ENCODE measurements at regions not wholly inside any gene's neighbourhood (a gene's known extent, or its start where the extent isn't known, plus 50 kb on each side); places are given as distances from the start of the nearest gene placed in this dataset.

DNA sequence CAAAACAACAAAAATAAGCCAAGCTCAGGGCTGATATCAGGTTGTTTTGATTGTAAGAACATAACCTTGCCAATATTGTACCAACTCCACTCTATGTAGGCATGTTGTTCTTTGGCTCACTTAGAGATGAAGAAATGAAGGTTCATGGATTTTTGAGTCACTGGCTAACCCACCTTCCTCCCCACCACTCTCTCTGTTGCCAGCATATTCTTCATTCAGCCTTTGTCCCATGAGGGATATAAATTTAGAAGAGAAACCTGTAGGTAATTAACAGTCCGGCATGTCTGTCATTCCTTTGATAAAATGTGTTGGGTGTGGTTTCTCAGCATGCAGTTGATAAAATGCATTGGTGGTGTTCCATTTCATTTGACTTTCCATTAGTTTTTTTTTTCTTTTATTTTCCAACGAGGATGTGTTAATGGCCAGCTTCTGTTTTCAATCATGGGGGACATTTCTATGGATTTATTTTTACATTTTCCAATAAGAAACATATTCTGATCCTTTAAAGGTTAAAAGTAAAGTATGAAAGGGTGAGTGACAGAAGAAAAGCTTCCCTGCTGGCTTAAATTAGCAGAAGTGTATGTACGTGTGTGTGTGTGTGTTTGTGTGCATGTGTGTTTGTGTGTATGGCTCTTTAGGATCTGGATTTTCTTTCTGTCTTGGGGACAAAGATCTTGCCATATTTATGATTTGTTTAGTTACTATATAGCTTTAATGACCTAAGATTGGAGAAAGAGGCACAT is 166.2 kb upstream of the KCNJ16 start:
- DNase-seq, result no peak

DNA sequence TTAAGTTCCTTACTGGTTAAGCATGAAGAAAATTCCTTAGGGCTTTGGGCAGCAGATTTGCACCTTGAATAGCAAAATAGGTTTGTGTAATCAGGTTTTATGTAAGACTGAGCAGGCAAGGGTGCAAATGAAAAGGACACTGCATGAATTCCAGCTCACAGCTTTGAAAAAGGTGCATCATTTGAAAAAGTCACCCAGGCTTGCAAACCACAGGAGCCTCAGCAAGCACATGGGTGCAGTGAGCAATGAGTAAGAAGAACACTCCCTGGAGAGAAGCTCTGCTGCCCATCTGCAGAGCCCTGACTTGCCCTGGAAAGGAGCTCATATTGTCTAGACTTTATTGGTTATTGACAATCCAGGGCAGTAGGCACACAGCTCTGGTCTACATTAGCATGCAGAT is 165.6 kb upstream of the KCNJ16 start:
- no peak for DNase-seq

DNA sequence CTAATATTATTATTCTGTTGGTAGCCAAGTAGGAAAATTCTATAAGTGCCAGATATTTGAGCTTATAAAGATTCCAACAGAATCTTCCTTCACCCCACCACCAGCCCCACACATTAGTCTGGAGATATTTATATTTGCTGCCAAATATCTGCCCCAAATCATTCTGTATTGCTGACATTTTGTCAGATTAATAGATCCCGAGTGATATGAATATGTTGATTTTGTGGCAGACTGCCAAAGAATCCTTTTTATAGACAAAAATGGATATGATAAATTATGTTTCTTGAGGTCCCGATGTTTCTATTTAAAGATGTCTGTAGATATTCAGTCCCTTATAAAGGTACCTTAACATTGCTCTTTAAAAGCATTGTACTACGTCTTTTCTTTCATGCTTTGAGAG is 162.2 kb upstream of the KCNJ16 start:
- DNase-seq, result no peak

DNA sequence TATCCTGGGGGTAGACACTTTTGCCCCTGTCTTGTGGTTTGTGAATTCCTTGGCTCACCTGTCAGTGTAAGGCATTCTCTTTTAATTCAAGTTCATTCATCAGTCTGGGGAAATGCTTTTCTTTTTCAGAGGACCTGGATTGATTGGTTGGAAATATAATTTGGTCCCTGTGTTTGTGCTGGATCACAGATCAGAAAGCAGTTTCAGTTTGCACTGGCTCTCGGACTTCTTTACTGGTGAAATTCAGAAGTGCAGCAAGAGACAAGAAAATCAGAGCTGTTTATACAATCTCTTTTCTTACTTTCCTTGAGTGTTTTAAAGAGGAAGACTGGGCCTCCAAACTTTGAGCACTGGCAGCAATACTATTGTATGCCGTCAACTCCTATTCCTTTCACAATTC is 161.8 kb upstream of the KCNJ16 start:
- DNase-seq, result no peak

DNA sequence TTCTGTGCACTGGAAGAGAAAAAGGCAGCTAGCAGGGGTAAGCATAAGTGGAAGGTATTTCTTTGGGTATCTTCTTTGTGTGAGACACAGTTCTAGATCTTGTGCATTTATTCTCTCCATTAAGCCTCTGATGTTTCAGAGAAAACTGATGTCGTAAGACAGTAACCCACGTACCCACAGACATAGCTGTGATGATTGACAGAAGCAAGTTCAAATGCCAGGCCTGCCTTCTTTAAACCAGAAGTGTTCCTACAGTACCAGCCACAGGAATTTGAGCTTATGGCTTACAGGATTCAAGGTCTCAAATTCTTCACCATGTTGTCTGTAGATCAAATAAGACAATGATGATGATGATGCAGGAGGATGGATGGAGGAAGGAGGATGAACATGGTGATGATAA is 161.4 kb upstream of the KCNJ16 start:
- no peak for DNase-seq

DNA sequence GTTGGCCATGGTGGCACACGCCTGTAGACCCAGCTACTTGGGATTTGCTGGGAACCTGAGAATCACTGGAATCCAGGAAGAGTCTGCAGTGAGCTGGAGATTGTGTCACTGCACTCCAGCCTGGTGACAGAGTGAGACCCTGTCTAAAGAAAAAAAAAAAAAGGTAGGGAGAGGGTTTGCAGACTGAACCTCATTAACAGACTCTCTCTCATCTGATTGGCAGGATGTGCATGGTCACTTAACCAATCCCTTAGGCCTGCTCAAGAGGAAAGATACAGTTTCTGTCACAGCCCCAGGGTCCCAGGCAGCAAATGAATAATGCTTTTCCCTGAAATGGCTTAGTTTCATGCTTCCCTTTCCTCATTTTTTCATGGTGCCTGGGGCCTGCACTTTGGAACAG is 160.5 kb upstream of the KCNJ16 start:
- no peak for DNase-seq

DNA sequence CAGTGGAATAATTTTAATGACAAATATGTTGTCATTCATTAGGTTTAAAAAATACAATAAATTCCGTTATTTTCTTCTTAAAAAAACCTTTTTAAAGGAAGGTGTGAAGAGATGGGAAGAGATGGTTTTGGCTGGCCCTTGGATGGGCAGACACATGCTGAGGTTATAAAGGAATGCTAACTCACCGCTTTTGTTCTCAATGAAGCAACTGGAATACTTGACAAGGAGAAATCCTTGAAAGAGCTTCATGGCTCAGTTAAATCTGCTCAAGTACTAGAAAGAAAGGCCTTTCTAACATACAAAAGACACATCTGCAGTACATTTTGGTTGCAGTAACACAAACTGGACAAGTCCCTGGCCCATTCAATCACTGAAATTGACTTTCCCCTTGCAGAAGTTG is 158.3 kb upstream of the KCNJ16 start:
- no peak for DNase-seq

DNA sequence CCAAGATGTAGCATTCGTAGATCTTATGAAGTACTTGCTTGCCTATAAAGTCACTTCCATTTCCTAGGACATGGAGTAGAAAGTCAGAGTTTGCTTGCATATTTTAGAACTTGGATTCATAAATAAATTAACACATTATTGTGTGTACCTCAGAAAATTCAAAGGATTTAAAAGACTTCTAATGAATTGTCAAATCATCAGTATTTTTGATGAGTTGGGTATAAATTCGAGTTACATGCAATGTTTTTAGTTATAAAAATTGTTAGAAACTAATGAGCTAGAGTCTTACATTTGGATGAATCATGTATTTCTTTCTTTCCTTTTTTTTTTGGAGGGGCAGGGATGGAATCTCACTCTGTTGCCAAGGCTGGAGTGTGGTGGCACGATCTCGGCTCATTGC is 156.9 kb upstream of the KCNJ16 start:
- DNase-seq, result no peak

DNA sequence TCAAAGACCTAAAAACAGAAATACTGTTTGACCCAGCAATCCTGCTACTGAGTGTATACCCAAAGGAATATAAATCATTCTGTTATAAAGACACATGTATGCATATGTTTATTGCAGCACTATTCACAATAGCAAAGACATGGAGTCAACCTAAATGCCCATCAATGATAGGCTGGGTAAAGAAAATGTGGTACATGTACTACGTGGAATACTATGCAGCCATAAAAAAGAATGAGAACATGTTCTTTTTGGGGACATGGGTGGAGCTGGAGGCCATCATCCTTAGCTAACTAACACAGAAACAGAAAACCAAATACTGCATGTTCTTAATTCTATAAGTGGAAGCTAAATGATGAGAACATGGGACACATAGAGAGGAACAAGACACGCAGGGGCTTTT is 155.2 kb upstream of the KCNJ16 start:
- DNase-seq, result no peak

DNA sequence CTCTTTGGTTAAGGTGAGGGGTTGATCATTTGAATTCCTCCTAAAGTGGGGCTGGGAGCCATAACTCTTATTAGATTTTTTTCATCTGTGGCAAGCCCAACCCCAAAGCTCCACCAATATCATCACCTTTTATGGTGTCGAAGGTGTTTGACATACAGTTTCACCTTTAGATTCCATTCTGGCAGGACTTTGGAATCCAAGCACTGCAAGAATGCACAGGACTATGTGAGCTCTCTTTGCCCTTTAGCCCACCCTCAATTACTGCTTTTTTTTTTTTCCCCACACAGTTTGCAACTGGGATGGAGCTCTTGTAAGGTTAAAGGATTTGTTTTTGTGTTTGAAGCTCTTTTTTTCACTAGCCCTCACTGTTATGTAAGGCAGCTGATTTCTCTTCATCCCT is 154.0 kb upstream of the KCNJ16 start:
- DNase-seq, result no peak

DNA sequence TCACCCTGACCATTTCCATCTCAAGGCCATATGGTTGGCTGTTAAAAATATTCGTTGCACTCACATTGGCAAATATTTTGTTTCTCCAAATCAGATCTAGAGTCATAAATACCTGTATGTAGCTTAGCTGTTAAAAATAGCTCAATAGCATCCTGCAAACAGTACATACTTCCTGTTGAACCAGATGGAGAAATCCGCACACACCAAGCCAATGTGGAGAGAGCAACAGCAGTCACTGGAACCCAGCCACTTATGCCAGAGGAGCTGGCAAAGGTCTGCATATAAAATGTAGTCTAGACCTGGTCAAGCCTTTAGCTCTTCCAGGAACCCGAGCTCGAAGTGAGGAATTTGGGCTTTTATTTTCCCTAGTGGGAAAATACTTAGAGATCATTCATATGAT is 146.4 kb upstream of the KCNJ16 start:
- DNase-seq, result no peak

DNA sequence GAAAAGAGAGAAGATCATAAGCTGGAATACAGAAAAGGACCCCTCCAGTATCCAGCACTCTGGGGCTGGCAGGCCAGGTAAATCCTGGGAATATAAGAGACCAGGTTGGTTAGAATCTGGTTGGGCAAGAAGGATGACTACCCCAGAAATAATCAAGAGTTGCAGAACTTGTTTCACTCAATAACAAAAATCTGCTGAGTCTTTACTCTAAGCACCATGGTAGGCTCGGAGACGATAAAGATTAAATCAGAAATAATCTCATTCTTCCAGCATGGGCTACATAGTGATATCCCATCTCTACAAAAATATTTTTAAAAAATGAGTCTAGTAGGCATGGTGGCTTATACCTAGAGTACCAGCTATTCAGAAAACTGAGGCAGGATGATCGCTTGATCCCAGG is 138.0 kb upstream of the KCNJ16 start:
- no peak for DNase-seq

DNA sequence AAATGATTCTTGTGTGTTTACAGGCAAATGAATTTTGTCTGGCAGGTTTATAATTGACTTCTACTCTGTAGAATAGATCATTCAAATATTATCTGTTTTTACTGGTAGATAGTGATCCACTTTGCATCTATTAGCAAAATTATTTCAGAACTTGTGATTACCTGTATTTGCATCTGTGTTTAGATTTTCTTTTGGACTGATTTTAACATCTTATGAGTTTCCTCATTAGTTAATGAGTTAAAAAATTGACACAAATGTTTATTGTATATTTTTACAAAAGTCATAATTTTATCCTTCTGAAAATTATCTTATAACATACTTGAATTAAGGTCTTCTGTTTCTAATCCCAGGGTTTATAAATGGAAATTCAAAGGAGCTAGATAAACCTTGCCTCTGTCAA is 132.0 kb upstream of the KCNJ16 start:
- DNase-seq, result no peak

DNA sequence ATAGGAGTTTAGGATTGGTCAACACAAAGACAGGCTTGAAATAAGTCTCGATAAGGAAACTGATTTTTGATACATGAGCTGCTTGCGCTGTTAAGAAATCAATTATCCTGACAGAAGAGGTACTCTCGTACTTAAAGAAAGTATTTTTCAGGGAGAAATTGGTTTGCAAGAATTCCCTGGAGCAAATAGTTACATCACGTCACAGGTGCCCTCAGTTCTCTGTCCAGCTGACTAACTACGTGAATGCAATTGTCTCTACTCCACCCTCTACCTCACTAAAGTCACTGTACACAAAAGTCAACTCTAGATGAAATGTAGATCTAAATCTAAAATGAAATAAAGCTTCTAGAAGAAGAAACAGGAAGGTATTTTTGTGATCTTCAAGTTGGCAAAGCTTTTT is 130.6 kb upstream of the KCNJ16 start:
- no peak for DNase-seq

DNA sequence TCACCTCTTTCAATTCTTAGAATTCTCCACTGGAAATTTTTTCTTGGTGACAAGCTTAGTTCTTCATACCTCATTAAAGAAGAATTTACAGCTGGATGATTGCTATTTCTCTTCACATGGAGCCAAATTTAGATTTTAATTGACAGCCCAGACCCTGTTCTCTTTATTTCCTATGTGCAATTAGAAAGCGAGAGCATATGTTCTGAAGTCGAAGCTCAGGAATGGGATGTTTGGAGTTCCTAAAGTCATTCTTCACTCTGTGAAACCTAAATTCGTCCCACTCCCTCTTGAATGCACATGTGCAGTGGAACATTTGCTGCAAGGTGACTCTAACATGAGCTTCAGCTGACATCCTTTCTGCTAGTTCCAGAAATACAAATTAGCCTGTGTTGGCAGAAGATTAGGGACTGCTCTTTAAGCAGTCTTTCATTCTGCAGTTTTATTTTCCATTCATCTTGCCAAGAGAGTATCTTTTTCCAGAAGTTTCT is 129.3 kb upstream of the KCNJ16 start:
- no peak for DNase-seq

DNA sequence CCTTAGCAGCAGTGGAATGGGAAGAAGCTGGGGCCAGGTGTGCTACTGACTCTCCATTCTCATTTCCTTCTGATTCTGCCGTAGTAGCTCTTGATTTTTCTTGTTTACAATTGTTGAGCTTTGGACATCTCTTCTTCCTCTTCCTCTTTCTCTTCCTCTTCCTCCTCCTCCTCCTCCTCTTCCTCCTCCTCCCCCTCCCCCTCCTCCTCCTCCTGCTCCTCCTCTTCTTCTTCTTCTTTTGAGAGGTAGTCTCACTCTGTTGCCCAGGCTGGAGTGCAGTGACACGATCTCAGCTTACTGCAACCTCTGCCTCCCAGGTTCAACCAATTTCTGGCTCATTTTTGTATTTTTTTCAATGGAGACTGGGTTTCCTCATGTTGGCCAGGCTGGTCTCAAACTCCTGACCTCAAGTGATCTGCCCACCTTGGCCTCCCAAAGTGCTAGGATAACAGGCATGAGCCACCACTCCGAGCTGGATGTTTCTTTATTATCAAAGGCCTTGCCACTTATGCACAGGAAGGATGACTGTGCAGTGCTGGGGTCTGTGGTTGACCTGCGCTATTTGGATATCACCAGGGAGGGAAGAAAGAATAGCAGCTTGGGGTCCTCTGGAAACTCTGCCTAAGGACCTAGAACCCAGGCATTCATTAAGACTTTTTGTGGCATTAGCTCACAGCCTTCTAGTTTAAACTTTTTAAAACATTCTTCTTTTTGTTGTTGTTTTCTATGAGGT is 127.8 kb upstream of the KCNJ16 start:
- DNase-seq, result no peak

DNA sequence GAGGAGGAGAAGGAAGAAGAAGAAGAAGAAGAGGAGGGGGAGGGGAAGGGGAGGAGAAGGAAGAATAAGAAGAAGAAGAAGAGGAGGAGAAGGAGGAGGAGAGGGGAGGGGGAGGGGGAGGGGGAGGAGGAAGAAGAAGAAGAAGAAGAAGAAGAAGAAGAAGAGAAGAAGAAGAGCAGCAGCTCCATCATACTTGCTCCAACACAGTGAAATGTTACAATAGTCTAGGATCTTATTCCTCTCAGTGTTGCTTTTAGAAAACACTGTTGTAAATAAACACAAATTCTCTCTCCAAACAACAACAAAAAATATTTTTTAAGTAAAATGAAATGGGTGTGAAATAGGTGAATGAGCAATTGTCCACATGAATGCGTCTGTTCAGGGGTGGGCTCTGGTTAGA is 126.6 kb upstream of the KCNJ16 start:
- DNase-seq, result no peak

DNA sequence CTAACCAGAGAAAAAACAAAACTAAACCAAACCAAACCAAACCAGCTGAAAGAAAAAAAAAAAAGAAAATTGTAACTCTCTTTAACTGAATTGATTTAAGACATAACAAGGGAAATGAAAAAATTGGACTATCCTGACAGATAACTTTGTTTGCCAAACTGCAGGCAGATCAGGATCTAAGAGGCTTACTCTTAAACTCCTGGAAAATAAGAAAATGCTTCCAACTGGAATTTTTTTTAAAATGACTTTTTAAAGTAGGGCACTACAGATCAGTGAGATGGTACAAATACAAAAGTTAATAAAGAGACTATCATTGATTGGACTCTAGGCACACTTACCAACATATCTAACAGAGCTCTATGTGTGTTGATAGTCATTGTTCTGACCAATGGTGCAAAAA is 125.5 kb upstream of the KCNJ16 start:
- DNase-seq, result no peak

DNA sequence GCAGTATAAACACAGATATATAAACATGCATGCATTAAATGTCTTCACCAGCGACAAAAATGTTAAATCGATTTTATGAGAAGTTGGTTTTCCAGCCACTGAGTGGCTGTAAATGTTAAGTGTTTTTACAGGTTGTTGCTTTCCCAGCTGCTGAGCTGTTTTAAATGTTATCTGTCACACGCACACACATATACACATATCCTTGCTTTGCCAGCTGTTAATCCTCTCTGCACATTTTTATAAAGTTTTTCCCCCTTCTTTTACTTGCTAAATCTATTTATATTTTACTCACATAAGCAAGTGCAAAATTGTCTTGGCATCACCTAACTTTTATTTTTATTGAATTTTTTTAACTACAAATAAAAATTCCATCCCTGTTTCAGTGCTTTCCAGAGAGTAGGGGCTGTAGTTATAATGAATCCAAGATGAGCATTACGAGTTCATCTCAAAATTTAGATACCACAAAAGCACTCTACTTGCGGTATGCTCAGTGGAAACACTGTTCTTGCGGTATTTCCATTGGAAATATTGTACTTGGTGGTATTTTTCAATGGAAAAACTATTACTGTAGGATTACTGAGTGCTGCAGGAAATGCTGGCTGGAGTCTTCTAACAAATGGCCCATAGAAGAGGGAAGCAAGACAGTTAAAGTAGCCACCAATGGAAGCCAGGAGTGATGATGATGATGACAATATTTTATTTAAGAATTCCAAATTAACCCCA is 124.9 kb upstream of the KCNJ16 start:
- DNase-seq, result no peak

DNA sequence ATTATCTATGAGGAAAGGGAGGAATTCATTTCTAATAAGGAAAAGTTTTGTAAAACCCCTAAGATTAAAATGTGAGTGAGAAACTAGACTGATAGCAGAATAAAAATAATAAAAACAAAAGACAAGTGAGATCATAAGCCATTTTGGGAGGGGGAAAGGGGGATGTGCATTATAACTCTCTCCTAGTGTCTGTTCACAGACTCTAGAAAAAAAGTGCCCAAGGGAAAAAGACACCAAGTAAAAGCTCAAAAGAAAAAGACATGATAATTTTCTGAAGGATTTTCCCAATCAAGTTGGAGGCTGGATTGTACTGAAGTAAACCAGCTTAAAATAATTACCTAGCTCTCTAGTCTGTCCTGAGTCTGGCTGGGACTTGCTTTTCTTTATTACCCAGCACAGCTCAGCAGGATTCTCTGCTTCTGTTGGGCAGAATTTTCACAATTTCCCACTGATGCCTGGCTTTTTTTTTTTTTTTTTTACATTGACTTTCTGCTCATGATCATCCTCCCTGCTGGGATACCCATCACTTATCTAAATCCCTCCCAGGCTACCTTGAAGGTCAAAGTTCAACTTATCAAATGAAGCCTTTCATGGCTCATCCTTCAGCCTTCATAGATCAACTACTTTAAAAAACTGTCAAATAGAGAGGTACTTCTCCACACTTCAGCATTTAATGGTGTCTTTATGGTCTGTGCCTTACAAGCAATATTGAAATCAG is 124.2 kb upstream of the KCNJ16 start:
- DNase-seq, result no peak

DNA sequence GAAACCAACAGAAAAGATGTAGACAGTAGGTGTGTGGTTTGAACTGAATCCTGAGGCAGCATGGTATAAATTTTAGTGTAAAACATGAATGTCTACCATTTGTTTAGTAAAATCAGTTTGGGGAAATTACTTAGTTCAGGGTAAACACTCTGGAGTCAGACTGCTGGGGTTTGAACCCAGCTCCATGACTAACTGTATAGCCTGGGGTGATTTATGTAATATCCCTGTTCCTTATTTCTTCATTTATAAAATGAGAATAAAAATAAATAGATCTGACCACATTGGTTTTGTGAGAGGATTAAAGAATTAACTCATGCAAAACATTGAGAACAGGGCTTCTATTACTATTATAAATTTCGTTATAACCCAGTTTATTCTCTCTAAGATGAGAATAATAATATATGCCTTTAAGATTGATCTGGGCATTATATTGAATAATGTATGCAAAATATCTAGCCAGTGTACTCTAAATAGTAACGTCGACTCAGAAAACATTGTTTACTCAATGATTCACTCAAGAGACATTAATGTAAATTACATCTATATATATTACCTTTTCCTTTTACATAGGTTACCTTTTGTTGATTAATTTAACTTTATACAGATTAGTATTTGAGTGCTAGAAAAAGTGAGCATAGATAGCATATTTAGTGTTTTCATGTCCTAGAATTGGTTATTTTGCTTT is 120.6 kb upstream of the KCNJ16 start:
- no peak for DNase-seq

DNA sequence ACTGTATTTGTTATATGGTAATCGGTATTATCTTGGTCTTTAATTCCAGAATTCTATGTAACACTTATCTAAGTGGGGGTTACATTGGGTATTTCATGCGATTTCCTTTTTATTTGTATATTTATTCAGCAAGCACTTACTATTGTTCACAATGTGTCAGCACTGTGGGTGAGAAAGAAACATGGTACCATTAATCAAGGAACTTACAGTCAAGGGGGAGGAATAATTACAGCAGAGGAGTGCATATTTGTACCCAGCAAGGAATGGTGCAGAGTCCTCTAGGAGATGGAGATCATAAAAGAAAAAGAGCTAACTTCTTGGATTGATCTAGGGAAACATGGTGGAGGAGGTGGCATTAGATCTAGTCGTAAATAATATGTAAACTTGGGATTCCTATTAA is 117.0 kb upstream of the KCNJ16 start:
- DNase-seq, result no peak

DNA sequence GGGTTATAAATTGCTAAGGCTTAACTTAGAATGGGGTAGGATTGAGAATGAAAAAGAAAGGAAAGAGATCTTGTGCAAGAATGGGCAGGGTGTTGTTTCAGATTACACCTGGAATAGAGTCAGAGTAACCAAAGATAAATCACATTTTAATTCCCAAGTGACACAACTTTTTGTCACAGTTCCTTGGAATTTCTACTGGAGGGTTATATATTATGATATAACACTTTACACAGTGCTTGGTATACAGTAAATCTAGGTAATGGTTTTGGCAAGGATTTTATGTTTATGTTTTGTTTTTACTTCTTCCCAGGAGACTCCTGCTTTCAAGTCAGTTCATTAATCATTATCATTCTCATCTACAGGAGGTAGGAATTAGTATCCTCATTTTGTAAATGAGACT is 115.7 kb upstream of the KCNJ16 start:
- no peak for DNase-seq

Measured in DMS 273 treated with DMSO at 0.1 percent for 48 hours (cell line).